HG03060 (cell line): ENCODE measurements at regions not wholly inside any gene's neighbourhood (a gene's known extent, or its start where the extent isn't known, plus 50 kb on each side); places are given as distances from the start of the nearest gene placed in this dataset.

Experiments
- ATAC-seq: cut with Tn5 transposase; IDR thresholded peaks from one replicate; pipeline ENCODE4 v1.9.1; 2021; ENCODE audit warnings: low read depth, moderate number of reproducible peaks; ENCODE audit not compliant: unreplicated experiment

- peak; percentile 81 for ATAC-seq
Measured at GRCh38 chr7:116145245-116145852, 65.0 kb upstream of the TES start.

GRCh38 chr7:116148108-116148507 is 62.2 kb upstream of the TES start:
- no peak for ATAC-seq

GRCh38 chr7:116148626-116149025 is 61.7 kb upstream of the TES start:
- no peak for ATAC-seq

GRCh38 chr7:116150588-116150987 is 59.8 kb upstream of the TES start:
- ATAC-seq: peak; percentile 96

GRCh38 chr7:116152276-116152675 is 58.1 kb upstream of the TES start:
- no peak for ATAC-seq

GRCh38 chr7:116153050-116153449 is 57.3 kb upstream of the TES start:
- no peak for ATAC-seq

- no peak for ATAC-seq
Measured at GRCh38 chr7:116159711-116160110, 50.6 kb upstream of the TES start.
